ENCODE measurements at regions not wholly inside any gene's neighbourhood (a gene's known extent, or its start where the extent isn't known, plus 50 kb on each side); places are given as distances from the start of the nearest gene placed in this dataset.

DNA sequence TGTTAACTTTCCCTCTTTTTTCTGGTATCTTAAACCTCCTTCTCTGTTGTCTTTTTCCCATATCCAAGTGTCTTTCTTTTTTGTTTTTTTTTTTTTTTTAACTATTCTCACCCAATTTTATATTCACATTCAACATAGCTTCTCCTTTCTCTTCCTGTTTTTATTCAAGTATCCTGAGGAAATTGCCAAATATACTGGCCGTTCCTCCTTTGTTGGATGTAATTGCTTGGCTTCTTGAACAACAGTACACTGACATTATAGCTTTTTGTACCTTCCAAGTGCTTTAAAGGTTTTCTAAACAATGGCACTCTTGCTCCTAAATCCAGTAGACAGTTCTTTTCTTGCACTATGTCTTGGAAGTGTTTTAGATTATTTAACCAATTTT is 1146.8 kb downstream of the MAT2B start:
- WGBS: 45% methylated on average over 1 of the region's 1 CpG
- Histone ChIP-seq H3K27me3 (ENCODE audit: control insufficient read depth in 4 of 4, insufficient read depth in 4 of 4, low read length in 3 of 4) (no peaks in the 10 kb centered on the region), H3K36me3 (ENCODE audit: control insufficient read depth in 4 of 4, insufficient read depth in 3 of 4, low read depth in 1 of 4, low read length in 3 of 4) (no peaks in the 10 kb centered on the region), H3K4me1 (ENCODE audit: control insufficient read depth in 4 of 4, insufficient read depth in 4 of 4, low read length in 3 of 4) (no peaks in the 10 kb centered on the region), H3K9me3 (ENCODE audit: control insufficient read depth in 4 of 4, low read length in 3 of 4) (no peaks in the 10 kb centered on the region), H3K4me3 (ENCODE audit: low read depth in 1 of 3, low read length in 3 of 3) (no peak overlapping the region), H3K9ac (ENCODE audit: low read depth in 1 of 2, low read length in 2 of 2) (no peak overlapping the region), H3K27ac (ENCODE audit: low read depth in 1 of 2, low read length in 2 of 2) (no peak overlapping the region)
- TF ChIP-seq GABPA (IDR thresholded peaks at IDR 0.05 in 1 of 2, conservative IDR thresholded peaks at IDR 0.05 in 1 of 2): no peak
- TF ChIP-seq, protein P1, sequence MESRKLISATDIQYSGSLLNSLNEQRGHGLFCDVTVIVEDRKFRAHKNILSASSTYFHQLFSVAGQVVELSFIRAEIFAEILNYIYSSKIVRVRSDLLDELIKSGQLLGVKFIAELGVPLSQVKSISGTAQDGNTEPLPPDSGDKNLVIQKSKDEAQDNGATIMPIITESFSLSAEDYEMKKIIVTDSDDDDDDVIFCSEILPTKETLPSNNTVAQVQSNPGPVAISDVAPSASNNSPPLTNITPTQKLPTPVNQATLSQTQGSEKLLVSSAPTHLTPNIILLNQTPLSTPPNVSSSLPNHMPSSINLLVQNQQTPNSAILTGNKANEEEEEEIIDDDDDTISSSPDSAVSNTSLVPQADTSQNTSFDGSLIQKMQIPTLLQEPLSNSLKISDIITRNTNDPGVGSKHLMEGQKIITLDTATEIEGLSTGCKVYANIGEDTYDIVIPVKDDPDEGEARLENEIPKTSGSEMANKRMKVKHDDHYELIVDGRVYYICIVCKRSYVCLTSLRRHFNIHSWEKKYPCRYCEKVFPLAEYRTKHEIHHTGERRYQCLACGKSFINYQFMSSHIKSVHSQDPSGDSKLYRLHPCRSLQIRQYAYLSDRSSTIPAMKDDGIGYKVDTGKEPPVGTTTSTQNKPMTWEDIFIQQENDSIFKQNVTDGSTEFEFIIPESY (IDR thresholded peaks at IDR 0.05): no peak
- no peak for TF ChIP-seq HNF4G (IDR thresholded peaks at IDR 0.05)
- TF ChIP-seq NR2F2 (IDR thresholded peaks at IDR 0.05): no peak
- no peak for TF ChIP-seq YY1 (IDR thresholded peaks at IDR 0.05)
- TF ChIP-seq FOXA2 (IDR thresholded peaks at IDR 0.05): no peak
- no peak for TF ChIP-seq CTCF (IDR thresholded peaks at IDR 0.05; ENCODE audit: low read depth, low read length, missing input control)
- no peak for TF ChIP-seq FOXA1 (IDR thresholded peaks at IDR 0.05)
- TF ChIP-seq SP1 (IDR thresholded peaks at IDR 0.05): no peak
- no peak for TF ChIP-seq RXRA (IDR thresholded peaks at IDR 0.05)
- DNase-seq (ENCODE audit: low spot score): no peak

DNA sequence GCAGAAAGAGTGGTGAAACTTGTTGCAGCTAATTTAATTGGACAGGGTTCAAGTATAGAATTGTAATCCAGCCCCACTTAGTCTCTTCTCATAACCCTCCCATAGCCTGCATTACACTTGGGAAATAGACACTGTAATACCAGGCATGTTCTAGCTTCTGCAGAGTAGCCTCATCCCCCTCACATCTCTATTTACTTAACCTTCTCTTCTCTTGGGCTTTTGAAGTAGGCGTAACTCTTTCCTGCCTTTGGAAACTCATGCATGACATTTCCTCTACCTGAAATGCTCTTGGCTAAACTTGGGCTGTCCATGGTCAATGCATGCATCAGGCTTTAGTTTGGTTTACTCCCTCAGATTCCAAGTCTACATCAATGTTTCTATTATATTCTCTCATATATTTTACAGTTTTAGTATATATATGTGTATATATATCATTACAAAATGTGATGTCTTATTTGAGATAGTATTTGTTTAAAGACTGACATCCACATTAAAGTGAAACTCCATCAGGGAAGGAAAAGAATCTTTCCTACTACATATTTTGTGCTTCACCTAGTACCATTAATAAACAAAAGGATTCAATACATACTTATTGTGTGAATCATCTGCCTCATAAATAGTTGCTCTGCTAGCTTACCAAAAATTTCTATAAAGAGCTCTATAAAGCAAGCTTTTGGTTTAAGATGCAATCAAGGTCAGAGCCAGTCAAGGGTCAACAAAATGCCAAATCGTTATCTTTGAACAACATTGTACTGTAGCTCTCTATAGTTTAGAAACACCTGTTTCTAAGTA is 1158.0 kb downstream of the MAT2B start:
- Histone ChIP-seq H3K4me1 (ENCODE audit: control insufficient read depth in 4 of 4, insufficient read depth in 4 of 4, low read length in 3 of 4) (no peaks in the 10 kb centered on the region), H3K27ac (ENCODE audit: low read depth in 1 of 2, low read length in 2 of 2) (no peak overlapping the region), H3K9me3 (ENCODE audit: control insufficient read depth in 4 of 4, low read length in 3 of 4) (no peaks in the 10 kb centered on the region), H3K4me3 (ENCODE audit: low read depth in 1 of 3, low read length in 3 of 3) (no peak overlapping the region), H3K9ac (ENCODE audit: low read depth in 1 of 2, low read length in 2 of 2) (no peak overlapping the region), H3K27me3 (ENCODE audit: control insufficient read depth in 4 of 4, insufficient read depth in 4 of 4, low read length in 3 of 4) (no peaks in the 10 kb centered on the region), H3K36me3 (ENCODE audit: control insufficient read depth in 4 of 4, insufficient read depth in 3 of 4, low read depth in 1 of 4, low read length in 3 of 4) (no peaks in the 10 kb centered on the region)
- 55% methylated on average over 2 of the region's 2 CpGs for WGBS
- TF ChIP-seq FOXA1 (IDR thresholded peaks at IDR 0.05): no peak
- no peak for TF ChIP-seq MAX (IDR thresholded peaks at IDR 0.05)
- no peak for TF ChIP-seq YY1 (IDR thresholded peaks at IDR 0.05)
- no peak for TF ChIP-seq HNF4A (conservative IDR thresholded peaks at IDR 0.05)
- TF ChIP-seq FOXA2 (IDR thresholded peaks at IDR 0.05): no peak
- no peak for DNase-seq (ENCODE audit: low spot score)

DNA sequence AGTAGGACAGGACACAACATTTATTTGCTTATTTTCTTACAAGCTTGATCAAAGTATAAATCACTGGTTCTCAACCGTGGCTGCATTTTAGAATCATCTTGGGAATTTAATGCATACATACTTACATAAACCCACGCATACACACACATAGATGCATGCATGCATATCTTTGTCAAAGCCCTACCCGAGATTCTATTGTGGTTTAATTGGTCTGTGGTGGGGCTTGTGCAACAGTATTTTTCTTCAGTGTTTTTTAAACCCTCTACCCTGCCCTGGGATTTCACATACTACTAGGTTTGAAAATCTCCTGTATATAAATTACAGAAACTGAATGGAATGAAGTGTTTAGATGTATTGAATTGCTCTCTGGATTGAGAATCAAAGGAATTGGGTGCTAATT is 1166.2 kb downstream of the MAT2B start:
- no peak for DNase-seq (ENCODE audit: low spot score)
- Histone ChIP-seq H3K9ac (ENCODE audit: low read depth in 1 of 2, low read length in 2 of 2) (no peak overlapping the region), H3K27ac (ENCODE audit: low read depth in 1 of 2, low read length in 2 of 2) (no peak overlapping the region), H3K4me1 (ENCODE audit: control insufficient read depth in 4 of 4, insufficient read depth in 4 of 4, low read length in 3 of 4) (no peaks in the 10 kb centered on the region), H3K9me3 (ENCODE audit: control insufficient read depth in 4 of 4, low read length in 3 of 4) (no peaks in the 10 kb centered on the region), H3K4me3 (ENCODE audit: low read depth in 1 of 3, low read length in 3 of 3) (no peak overlapping the region), H3K36me3 (ENCODE audit: control insufficient read depth in 4 of 4, insufficient read depth in 3 of 4, low read depth in 1 of 4, low read length in 3 of 4) (no peaks in the 10 kb centered on the region), H3K27me3 (ENCODE audit: control insufficient read depth in 4 of 4, insufficient read depth in 4 of 4, low read length in 3 of 4) (no peaks in the 10 kb centered on the region)
- WGBS: 64% methylated on average over 3 of the region's 3 CpGs
- no peak for TF ChIP-seq TAF1 (conservative IDR thresholded peaks at IDR 0.05)
- TF ChIP-seq JUND (IDR thresholded peaks at IDR 0.05): no peak
- no peak for TF ChIP-seq ATF3 (IDR thresholded peaks at IDR 0.05)
- TF ChIP-seq, protein P1 (IDR thresholded peaks at IDR 0.05): no peak
- TF ChIP-seq FOXA2 (IDR thresholded peaks at IDR 0.05): no peak
- no peak for TF ChIP-seq GABPA (IDR thresholded peaks at IDR 0.05 in 1 of 2, conservative IDR thresholded peaks at IDR 0.05 in 1 of 2)

Measured in liver (tissue), 8 donors.